Sigmoid colon (tissue), 6 donors: ENCODE measurements at regions not wholly inside any gene's neighbourhood (a gene's known extent, or its start where the extent isn't known, plus 50 kb on each side); places are given as distances from the start of the nearest gene placed in this dataset.
A peak's percentile ranks its signal among the peaks of the same experiment; 100 is the strongest.

Source experiments
- DNase-seq: peaks from one replicate; pipeline ENCODE4 v3.0.0-alpha.2; 2019
- H3K27ac ChIP-seq, 4 donors: fragments of 200-600 bp; sonication (generic); one replicate each; pipeline ENCODE4 v1.5.1; 2016 to 2019; ENCODE audit warnings: mild to moderate bottlenecking in 1 of 4
- H3K27me3 ChIP-seq, 3 donors: fragments of 200-600 bp; sonication (generic); one replicate each; pipeline ENCODE4 v1.5.1; 2019; ENCODE audit warnings: mild to moderate bottlenecking in 1 of 3
- H3K36me3 ChIP-seq, 4 donors: fragments of 200-600 bp; sonication (generic); one replicate each; pipeline ENCODE4 v1.5.1; 2016 to 2019
- H3K4me1 ChIP-seq, 4 donors: fragments of 200-600 bp; sonication (generic); one replicate each; pipeline ENCODE4 v1.5.1; 2017 to 2019
- H3K4me3 ChIP-seq, 4 donors: fragments of 200-600 bp; sonication (generic); one replicate each; pipeline ENCODE4 v1.5.1; 2017 to 2019; ENCODE audit warnings: mild to moderate bottlenecking in 2 of 4, moderate library complexity in 1 of 4
- H3K9me3 ChIP-seq, 4 donors: fragments of 200-600 bp in 3 of 4; sonication (generic) in 3 of 4; one replicate each; pipeline versions ENCODE4 v1.5.1 to v1.6.1; 2013 to 2019
- CTCF ChIP-seq, 4 experiments: fragments of 450-650 bp in 3 of 4; fragments of 200-600 bp in 1 of 4; IDR thresholded peaks; one replicate each; pipeline ENCODE4 v1.5.1; 2016 to 2019; ENCODE audit warnings: antibody characterized with exemption in 4 of 4, mild to moderate bottlenecking in 3 of 4, moderate library complexity in 2 of 4
- EP300 ChIP-seq, 4 donors: sonication (generic); formaldehyde crosslinking; IDR thresholded peaks; one replicate each; pipeline ENCODE4 v1.6.1; 2017; ENCODE audit warnings: antibody characterized with exemption in 4 of 4
- POLR2A ChIP-seq, 2 donors: fragments of 450-650 bp; IDR thresholded peaks; one replicate each; pipeline ENCODE4 v1.6.1; 2016; ENCODE audit warnings: antibody characterized with exemption in 2 of 2, mild to moderate bottlenecking in 2 of 2, moderate library complexity in 2 of 2
- POLR2AphosphoS5 ChIP-seq, 4 donors: sonication (generic); formaldehyde crosslinking; IDR thresholded peaks; one replicate each; pipeline ENCODE4 v1.6.1; 2017; ENCODE audit warnings: antibody characterized with exemption in 4 of 4
- WGBS, 2 donors: extraction: QIAGEN DNeasy Blood & Tissue Kit; methylation state at CpG; one replicate each; pipeline ENCODE4 v1.1.7; 2013; 5-methylcytosine and 5-hydroxymethylcytosine counted together
- intact Hi-C: fragments of 100-400 bp; cut with DNase I; formaldehyde crosslinking; loops from one replicate; pipeline ENCODE4 v1.15.1; 2023
- donor health status: healthy with polysubstance abuse.
- donor health status: healthy.

- Histone ChIP-seq H3K36me3 (no peaks in the 10 kb centered on the region), H3K27me3 (no peaks in the 10 kb centered on the region), H3K4me1 (no peaks in the 10 kb centered on the region), H3K9me3 (no peaks in the 10 kb centered on the region), H3K27ac (no peak overlapping the region), H3K4me3 (no peak overlapping the region)
- TF ChIP-seq POLR2A (IDR thresholded peaks at IDR 0.05) (no peak), EP300 (IDR thresholded peaks at IDR 0.05) (no peak), CTCF (IDR thresholded peaks at IDR 0.05) (no peak), POLR2AphosphoS5 (IDR thresholded peaks at IDR 0.05) (no peak)
- DNase-seq = no peak
- intact Hi-C loops = no loop called here
- WGBS, 2 donors = 63 to 87% methylated on average over 5 of the region's 5 CpGs
Observed at GRCh38 chr13:95485045-95485517, 67.4 kb upstream of the CLDN10 start.

GRCh38 chr13:95485518-95486144 lies 66.9 kb upstream of the CLDN10 start:
- 57 to 72% methylated on average over 3 of the region's 3 CpGs for WGBS, 2 donors
- no peak for DNase-seq
- H3K27me3 ChIP-seq = no peaks in the 10 kb centered on the region
- no peaks in the 10 kb centered on the region for H3K4me1 ChIP-seq
- no peaks in the 10 kb centered on the region for H3K9me3 ChIP-seq
- H3K36me3 ChIP-seq = no peaks in the 10 kb centered on the region
- intact Hi-C loops = no loop called here
- TF ChIP-seq CTCF (IDR thresholded peaks at IDR 0.05) (no peak), EP300 (IDR thresholded peaks at IDR 0.05) (no peak), POLR2AphosphoS5 (IDR thresholded peaks at IDR 0.05) (no peak), POLR2A (IDR thresholded peaks at IDR 0.05) (no peak)
- H3K27ac ChIP-seq = no peak overlapping the region
- no peak overlapping the region for H3K4me3 ChIP-seq

DNA sequence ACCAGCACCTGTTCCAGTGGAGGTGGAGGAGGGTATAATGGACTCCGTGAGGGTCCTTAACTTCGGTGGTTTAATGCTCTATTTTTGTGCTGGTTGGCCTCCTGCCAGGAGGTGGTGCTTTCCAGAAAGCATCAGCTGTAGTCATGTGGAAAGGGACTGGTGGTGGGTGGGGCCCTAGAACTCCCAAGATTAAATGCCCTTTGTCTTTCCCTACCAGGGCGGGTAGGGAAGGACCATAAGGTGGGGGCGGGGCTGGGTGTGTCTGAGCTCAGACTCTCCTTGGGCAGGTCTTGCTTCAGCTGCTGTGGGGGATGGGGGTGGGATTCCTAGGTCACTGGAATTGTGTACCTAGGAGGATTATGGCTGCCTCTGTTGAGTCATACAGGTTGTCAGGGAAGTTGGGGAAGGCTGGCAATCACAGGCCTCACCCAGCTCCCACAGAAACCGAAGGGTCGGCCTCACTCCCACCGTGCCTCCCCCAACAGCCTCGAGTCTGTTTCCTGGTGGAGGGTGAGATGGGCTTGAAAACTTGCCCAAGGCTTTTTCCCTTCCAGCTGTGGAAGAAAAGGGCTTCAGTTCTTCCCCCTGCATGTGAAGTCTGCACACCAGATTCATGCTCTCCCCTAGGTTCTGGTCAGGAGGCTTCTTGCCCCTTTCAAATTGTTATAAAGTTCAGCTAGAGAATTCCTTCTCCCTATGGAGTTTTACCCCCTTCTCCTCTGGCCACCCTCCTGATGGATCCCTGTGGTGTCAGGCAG lies 60.3 kb upstream of the CLDN10 start:
- DNase-seq = no peak
- intact Hi-C loops = no loop called here
- H3K27me3 ChIP-seq = no peaks in the 10 kb centered on the region
- TF ChIP-seq POLR2A (IDR thresholded peaks at IDR 0.05) (no peak), CTCF (IDR thresholded peaks at IDR 0.05) (no peak), POLR2AphosphoS5 (IDR thresholded peaks at IDR 0.05) (no peak), EP300 (IDR thresholded peaks at IDR 0.05) (no peak)
- no peaks in the 10 kb centered on the region for H3K36me3 ChIP-seq
- no peak overlapping the region for H3K27ac ChIP-seq
- 20 to 64% methylated on average over 8 of the region's 8 CpGs for WGBS, 2 donors
- H3K4me1 ChIP-seq = peaks cover 0 to 3% (median under 1%) of the 10 kb centered on the region in 4 donors
- no peak overlapping the region for H3K4me3 ChIP-seq
- no peaks in the 10 kb centered on the region for H3K9me3 ChIP-seq

DNA sequence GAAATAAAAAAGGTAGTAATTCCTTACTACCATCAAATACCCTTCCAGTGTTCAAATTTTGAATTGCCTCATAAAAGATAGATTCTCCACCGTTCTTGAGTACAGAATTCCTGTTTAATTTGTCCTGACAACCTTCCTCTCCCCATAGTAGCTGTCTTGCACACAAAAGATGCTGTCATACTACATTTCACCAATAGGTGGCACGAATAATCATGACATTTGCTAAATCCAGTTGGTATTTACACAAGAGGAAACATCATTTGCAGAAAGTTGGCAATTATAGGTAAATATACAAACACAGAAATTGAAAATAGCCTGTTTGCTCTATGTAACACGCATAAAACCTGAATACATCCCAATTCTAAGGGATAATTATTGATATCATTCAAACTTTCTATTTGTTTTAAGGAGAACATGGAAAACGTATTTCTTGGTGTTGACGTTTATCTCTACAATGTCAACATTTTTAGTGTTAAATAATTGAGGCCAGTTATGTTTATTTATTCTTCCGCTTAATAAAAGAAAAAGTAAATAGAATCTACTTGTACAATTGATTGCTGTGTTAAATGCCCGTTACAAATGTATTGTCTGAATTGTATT lies 58.3 kb upstream of the CLDN10 start:
- no peaks in the 10 kb centered on the region for H3K9me3 ChIP-seq
- WGBS, 2 donors = 33 to 51% methylated on average over 7 of the region's 7 CpGs
- intact Hi-C loops = no loop called here
- TF ChIP-seq POLR2AphosphoS5 (IDR thresholded peaks at IDR 0.05) (no peak), CTCF (IDR thresholded peaks at IDR 0.05) (peak in 3 of 4 experiments; percentile 37 to 50 (median 50))
- H3K36me3 ChIP-seq = no peaks in the 10 kb centered on the region
- H3K27me3 ChIP-seq = no peaks in the 10 kb centered on the region
- H3K27ac ChIP-seq = no peak overlapping the region
- peaks cover 0 to 18% (median 10%) of the 10 kb centered on the region in 4 donors for H3K4me1 ChIP-seq
- H3K4me3 ChIP-seq = no peak overlapping the region
- DNase-seq = no peak
